LNCAP (cell line): ENCODE measurements at regions not wholly inside any gene's neighbourhood (a gene's known extent, or its start where the extent isn't known, plus 50 kb on each side); places are given as distances from the start of the nearest gene placed in this dataset.

ENCODE experiments used
- CTCF ChIP-seq: fragments of 450-650 bp; IDR thresholded peaks from 2 replicates; pipeline ENCODE4 v1.5.1; 2017; ENCODE audit warnings: mild to moderate bottlenecking

GRCh38 chr20:39291301-39291700 is 329.2 kb downstream of the DHX35 start:
- no peak for TF ChIP-seq CTCF

DNA sequence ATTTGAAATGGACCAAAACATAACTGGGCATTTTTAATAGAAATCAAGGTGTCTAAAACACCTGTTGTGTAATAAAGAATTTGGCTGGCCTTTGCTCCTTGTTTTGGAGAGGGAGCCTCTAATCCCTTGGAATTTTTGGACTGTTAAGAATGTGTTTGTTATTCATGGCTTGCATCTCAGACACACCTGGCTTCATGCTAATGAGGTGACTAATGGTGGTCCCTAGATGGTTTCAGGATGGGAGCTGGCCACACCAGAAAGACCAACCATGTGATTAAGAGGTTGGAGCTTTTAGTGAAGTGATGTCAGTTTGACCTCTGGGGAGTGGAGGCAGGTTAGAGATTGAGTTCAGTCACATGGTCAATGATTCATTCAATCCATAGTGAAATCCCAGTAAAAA is 328.4 kb downstream of the DHX35 start:
- no peak for TF ChIP-seq CTCF

DNA sequence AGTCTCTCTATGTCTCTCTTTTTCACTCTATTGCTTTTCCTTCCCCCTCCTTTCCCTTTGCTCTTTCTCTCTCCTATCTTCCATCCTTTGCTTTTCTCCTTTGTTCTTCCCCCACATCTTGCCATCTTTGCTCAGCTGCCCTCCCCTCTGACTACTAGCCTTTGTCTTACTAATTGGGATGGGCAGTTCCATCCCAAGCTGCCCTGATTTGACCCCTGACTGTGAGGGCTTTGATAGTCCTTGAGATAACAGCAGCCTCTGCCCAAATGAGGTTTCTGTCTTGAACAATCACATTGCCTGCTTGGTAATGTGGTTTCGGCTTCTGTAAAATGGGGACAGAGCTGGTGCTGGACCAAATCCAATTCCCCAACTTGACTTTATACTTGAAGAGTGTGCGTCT is 327.7 kb downstream of the DHX35 start:
- TF ChIP-seq CTCF, result no peak

DNA sequence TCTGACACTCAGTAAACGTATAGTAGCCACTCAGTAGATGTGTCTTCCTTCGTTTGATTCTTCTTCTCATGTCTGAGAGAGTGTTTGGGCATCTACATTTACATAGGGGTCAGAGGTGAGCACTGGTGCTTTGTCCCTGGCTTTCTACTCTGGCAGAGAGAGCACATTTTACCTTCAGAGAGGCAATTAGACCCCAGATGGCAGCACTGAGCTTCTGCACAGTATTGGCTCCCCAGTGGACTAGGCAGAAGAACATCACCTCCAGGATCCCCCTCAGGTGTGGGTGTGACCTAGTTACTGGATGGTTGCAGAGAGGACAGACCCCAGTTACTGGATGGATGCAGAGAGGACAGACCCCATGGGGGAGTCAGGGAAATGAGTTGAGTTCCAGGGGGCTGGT is 327.2 kb downstream of the DHX35 start:
- TF ChIP-seq CTCF, result no peak

DNA sequence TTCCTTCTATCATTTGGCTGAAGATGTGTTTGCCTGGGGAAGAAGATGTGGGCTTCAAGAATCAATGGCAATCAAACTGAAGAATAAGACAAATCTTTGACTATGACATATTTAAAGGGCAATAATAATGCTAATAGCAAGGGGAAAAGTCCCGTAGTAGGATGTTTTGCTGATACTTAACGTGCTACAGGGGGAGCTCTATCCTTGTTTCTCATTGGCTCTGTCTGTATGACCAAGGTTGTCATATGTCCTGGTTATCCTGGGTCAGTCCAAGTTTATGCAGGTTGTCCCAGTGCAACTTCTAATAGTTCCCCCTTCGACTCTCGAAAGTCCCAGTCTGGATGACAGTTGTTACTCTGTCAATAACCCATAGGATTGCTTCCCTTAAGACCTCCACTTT is 321.3 kb downstream of the DHX35 start:
- no peak for TF ChIP-seq CTCF

- TF ChIP-seq CTCF, result no peak
These were observed 320.5 kb downstream of the DHX35 start for GRCh38 chr20:39282619-39283092.

DNA sequence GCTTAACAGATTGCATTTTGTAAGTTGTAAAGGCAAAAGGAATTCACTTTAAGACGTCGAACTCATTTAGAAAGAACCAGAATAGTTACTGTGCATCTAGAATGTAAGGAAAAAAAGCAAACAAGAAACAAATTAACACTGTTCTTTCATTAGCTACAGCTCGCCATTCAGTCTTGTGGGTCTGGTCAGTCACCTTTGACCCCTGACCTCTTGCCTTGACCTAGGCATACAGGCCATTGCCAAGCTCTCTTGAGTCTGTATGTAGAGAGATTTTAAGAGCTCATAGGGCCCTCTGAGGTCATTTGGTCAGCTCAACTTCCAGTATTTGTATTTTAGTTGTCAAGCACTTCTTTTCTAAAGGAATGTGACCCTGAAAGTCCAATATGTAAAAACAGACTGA is 318.7 kb downstream of the DHX35 start:
- TF ChIP-seq CTCF, result no peak

DNA sequence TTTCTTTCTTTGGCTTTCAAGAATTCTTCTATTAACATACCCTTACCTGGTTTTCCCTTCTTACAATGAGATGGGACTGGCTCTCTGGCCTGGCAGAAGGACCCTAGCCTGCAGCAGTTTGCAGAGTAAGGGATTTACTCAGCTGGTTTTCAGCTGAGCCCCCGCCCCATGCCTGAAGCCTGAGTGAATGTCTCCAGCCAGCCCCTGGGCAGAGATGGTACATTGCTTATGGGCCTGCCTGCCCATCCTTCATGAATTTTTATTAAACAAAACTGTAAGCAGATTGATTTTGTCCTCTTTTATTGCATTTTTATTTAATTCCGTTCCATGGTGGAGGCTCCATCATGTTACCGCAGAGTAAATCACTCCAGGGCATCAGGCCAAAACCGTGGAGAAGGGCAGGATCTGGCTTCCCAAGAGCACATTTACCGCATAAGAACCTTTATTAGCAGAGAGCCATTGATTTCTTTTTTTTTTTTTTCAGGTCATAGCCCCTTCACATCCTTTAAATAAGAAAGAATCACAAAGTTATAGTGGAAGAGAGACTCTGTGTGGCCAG is 316.2 kb downstream of the DHX35 start:
- TF ChIP-seq CTCF, result no peak
